OCI-LY1 (cell line): ENCODE measurements at regions not wholly inside any gene's neighbourhood (a gene's known extent, or its start where the extent isn't known, plus 50 kb on each side); places are given as distances from the start of the nearest gene placed in this dataset.

Experiments used
- CTCF ChIP-seq: fragments of 200-600 bp; sonication (generic), shearing (Covaris generic); IDR thresholded peaks from 2 replicates; pipeline ENCODE4 v1.5.1; 2017; ENCODE audit warnings: mild to moderate bottlenecking, antibody characterized with exemption, low read length, moderate library complexity, mixed read lengths
- EZH2 ChIP-seq: fragments of 200-600 bp; sonication (generic), shearing (Covaris generic); IDR thresholded peaks from 2 replicates; pipeline ENCODE4 v1.8.0; 2017; ENCODE audit warnings: borderline replicate concordance, mixed run types, mild to moderate bottlenecking, antibody characterized with exemption, low read length, moderate library complexity, mixed read lengths

GRCh38 chr14:95426116-95426475 lies 90.4 kb downstream of the SYNE3 start:
- TF ChIP-seq CTCF (no peak), EZH2 (no peak)
